NCI-H2107 treated with DMSO at 0.1 percent for 48 hours (cell line): ENCODE measurements at regions not wholly inside any gene's neighbourhood (a gene's known extent, or its start where the extent isn't known, plus 50 kb on each side); places are given as distances from the start of the nearest gene placed in this dataset.

ENCODE experiments used
- DNase-seq: peaks from one replicate; lab custom pipeline; 2025; ENCODE audit not compliant: unreplicated experiment; lab: John Stamatoyannopoulos, UW

DNA sequence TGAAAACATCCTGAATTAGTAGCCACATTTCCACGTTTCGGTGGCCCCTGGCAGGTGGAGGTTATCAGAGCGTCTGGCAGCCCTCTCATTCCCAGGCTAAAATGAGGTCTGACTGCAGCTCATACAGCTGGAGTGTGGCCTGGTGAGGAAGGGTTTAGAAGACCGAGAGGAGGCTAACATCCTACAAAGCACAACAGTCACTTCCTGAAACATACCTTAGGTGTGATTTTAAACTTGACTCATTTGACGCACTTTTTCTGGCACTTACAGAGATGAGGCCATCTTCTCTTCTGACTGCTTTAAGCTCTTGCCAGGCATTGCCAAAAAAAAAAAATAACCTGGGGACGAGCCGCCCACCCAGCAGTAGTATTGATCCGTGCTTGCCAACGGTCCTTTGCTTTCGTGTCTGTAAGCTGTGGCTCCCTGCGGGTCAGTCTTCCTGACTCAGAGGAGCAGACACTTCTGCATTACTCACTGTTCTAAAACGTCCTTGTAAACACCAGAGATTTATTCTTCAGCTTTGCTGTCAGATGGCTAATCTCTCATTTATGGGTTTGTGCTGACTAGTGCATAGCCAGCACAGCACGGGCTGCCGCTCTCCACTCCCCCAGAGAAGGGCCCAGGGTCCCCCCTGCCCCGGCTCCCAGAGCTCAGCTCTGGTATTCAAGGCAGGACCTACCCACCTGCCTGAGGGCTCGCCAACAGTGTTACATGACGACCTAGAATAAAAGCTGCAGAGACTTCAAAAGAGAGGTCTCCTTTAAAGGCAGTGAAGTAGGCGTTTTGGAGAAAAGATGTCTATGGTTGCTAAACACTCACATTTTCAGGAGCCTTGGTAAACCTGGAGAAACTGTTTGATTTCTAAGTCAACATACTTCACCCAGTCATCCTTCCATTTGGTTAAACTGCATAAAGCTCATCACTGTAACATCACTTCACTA is 78.5 kb upstream of the FRMD1 start:
- DNase-seq = peak; percentile 60

DNA sequence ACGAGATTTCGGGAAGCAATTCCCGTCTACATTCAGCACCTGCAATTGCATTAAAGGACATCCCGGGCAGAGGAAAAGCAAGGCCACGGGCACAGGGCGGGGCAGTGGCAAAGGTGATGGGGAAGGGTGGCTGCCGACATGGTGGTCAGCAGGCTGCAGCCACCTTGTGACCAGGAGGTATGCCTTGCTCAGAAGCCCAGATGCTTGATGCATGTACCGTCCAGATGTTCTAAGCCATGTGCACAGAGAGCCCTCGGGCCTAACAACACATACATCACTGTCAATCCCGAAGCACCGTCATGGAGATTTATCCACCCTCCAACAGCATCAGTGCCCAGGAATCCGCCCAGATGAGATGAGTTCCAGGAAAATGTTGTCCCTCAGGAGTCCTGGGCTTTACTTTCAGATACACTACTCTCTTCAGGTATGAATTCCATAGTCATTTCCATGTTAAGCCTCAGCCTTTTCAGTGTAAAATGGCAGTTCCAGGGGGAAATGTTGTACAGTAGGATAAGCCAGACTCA is 77.8 kb upstream of the FRMD1 start:
- no peak for DNase-seq

DNA sequence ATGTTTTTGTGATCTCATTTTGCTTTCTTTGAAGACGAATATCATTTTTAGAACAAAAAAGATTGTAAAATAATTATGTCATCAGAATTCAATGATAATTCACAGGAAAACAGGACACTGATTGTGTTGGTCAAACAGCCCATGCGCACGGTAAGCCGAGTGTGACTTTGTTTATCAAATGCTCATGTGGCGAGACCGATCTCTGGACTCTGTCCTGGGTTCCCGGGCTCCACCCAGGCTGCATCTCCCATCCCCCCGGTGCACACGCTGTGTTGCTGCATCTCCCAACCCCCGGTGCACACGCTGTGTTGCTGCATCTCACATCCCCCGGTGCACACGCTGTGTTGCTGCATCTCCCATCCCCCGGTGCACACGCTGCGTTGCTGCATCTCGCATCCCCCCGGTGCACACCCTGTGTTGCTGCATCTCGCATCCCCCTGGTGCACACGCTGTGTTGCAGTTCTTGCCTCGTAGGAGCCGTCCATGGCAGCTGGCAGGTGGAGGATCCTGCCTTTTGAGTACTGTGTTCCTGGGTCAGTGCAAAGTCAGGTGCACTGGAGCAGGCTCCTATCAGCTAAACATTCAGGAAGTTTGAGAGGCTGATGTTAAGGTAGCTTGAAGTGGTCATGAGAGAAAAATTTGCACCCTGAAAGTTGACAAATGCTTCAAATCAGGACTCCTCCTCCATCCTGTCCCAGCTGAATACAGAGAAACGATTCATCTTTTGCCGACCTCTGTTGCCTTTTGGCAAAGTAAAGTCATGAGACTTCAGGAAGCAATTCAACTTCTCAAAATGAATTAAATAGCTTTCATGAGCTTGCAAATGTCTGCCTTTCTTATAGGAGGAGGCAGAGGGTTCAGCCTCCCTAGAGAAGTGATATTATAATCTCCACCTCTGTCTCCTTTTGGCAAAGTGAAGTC is 77.1 kb upstream of the FRMD1 start:
- DNase-seq = no peak

DNA sequence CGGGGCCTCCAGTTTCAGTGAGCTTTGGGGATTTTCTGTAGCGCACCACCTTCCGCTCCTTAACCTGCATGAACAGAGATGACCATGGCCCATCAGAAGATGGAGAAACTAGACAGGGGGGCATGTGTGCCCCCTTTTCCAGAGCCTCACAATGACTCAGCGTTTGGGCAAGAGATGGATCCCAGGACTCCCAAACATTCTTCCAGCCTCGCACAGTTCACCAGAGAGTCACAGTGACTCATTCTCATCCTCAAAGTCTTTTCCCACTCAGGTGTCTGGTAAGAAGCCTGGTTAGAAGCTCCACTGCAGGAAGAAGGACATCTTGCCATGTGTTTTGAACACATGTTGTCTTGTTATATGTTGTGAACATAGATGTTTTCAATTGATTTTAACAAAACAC is 76.2 kb upstream of the FRMD1 start:
- DNase-seq = no peak

DNA sequence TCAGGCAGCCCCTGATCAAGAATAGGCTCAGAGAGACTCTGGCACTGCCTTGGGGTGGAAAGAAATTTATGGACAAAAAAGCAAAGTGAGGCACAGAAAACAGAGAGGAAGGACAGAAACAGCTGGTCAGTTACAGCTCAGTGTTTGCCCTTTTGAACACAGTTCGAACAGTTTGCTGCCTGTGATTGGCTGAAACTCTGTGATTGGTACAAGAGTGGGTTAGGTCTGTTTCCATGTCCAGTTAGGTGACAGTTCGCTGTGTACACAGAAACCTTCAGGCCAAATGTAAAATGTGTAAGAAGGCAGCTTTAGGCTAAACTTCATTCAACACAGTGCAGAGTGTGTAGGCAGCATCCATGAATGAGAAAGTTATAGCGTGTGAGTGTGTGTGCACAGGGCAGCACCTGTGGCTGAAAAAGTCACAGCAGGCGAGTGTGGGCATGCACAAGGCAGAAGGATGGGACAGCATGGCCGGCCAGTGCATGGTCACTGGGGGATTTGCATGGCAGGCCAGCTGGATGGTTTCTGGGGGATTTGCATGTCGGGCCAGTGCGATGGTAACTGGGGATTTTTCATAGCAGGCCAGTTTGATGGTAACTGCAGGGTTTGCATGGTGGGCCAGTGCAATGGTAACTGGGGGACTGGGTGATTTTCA is 75.4 kb upstream of the FRMD1 start:
- DNase-seq = no peak

DNA sequence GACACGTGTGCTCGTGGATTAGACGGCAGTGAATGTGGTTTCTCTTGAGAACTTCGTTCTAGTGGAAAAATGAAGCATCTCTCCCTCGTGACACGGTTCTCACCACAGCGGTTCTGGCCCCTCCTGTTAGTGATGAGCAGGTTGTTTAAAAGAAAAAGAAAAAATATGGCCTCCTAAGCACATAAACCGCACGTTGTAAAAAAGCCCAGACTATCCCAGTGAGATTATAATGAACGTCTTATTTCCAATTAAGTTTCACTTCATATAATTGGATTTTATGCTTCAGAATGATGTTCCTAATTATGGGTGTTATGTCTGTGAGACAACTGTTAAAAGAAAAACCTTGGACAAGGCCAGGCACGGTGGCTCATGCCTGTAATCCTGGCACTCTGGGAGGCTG is 74.5 kb upstream of the FRMD1 start:
- no peak for DNase-seq

DNA sequence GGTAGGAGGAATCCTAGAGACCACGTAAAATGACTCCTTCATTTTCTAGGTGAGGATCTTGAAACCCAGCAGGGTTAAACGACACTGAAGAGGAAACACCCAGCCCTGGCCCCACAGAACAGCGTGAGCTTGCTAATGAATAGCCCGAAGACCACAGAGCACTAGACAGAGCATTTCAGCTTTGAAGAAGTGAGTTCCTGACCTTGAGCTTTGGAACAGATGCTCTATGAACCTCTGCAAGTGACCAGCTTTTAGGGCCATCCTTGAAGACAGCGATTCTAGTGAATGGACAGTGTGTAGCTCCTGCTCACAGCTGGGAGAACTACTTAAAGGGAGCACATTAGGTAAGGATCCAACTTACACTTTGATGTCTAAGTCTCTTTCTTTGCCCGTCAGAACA is 74.0 kb upstream of the FRMD1 start:
- DNase-seq = no peak

DNA sequence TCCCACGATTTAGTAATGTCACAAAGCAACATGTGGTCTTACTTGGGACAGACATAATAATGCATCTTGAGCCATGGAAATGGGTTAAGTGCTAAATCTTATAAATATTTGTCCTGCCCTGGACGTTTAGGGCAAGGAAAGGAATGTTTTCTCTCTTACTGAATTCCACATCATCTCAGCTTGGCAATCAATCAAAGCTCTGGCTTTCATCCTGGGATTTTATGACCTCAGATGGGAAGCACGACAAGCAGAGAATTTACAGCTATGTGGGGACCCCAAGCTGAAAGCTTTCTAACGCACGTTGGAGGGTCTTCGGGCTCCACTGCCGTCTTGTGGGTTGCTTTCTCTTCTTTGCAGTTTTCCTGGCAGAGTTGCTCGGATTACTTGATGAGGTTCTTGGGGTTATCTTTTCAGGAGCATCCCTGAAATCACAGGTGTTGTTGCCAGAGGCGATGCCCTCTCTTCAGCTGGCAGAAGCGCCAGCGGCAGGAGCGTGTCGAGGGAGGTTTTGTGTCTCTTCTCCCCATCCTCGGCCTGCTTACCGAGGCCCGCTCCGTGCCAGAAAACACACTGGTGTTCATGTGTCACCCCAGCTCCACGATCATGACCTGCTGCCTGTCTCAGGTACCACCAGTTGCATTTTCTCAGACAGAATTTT is 73.4 kb upstream of the FRMD1 start:
- DNase-seq = no peak

DNA sequence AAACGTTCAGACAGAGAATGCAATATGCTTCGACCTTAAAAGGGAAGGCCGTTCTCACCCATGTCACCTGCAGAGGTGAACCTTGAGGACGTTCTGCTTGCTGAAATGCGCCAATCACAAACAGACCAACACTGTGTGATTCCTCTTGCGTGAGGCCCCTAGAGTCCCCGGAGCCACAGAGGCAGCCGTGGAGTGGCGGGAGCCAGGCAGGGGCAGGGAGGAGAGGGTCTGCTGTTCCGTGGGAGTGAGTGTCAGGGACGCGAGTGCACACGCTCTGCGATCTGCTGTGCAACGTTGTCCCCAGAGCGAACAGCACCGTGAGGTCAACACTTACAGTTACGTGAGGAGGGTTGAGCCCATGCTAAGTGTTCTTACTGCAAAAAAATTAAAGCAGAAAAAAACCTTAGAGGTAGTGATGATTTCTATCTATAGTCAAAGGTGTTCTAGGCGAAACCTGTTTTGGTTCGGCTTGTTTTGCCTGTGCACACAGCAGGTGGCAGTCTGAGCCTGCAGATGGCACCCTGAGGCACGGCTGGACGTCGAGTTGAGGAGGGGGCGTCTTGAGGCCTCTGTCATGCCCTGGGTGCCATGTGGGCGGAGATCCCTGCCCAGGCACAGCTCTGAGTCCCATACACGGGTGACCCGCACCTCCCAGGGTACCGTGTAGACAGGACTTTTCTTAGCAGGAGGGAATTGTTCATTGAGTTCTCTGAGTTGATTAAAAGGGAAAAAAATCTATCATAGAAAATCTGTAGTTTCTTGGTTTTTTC is 71.7 kb upstream of the FRMD1 start:
- no peak for DNase-seq

DNA sequence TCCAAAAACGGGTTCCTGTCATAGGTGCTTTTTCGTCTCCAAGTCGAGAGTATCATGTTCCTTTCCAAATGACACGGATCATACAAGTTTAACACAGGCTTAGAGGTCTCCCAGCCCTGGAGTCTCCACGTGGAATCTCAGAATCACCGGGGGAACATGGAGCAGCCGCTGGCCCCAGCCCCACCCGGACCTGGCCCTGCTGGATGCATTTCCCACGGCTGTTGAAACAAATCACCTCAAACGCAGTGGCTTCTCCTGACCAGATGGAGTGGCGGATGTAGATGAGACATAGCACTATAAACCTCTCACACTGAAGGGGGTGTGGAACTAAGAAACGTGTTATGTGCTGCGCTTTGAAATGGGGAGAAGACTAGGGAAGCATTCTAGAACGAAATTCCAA is 70.0 kb upstream of the FRMD1 start:
- no peak for DNase-seq

DNA sequence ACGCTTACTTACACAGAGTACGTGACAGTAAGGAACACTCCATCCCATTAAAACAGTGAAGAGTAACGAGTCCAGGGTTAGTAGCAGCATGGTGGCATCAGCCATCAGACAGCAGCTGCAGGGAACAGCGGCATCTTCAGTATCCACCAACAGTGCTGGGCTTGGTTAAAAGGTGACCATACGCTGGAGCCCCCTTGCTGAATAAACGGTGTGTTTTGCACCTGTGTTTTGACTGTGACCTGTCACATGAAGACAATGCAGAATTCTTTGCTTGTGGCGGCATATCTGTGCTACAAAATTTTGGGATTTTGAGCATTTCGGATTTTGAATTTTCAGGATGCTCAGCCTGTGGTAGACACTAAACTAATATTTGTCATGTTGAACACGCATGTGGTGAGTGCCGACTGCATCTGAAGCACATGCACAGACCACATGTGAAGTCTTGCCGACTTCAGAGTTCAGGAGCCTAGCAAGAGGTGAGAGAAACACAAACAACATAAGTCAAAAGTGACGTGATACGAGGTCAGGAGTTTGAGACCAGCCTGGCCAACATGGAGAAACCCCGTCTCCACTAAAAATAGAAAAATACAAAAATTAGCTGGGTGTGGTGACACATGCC is 69.3 kb upstream of the FRMD1 start:
- no peak for DNase-seq

DNA sequence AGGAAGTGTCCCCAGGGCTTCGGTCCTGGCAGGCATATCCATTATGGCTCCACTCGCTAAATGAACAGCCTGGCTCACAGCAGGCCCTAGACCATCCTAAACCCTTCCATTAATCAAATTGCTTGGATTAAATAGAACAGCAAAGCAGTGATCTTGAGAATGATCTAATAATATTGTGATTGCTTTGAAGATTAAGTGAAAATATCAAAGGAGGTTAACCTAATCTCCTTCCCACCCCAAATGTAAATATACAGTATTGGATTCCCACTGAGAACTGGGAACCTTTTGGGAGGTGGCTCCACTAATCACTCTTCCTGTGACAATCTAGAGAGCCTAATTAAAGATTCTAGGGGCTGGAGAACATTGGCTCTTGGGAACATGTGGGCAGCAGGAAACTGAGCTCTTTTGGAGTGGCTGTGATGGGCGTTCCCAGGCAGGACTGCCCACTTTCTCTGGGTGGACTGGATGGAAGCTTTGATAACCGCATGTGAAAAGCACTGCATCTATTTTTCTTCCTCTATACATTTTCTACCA is 68.3 kb upstream of the FRMD1 start:
- DNase-seq = peak; percentile 84

DNA sequence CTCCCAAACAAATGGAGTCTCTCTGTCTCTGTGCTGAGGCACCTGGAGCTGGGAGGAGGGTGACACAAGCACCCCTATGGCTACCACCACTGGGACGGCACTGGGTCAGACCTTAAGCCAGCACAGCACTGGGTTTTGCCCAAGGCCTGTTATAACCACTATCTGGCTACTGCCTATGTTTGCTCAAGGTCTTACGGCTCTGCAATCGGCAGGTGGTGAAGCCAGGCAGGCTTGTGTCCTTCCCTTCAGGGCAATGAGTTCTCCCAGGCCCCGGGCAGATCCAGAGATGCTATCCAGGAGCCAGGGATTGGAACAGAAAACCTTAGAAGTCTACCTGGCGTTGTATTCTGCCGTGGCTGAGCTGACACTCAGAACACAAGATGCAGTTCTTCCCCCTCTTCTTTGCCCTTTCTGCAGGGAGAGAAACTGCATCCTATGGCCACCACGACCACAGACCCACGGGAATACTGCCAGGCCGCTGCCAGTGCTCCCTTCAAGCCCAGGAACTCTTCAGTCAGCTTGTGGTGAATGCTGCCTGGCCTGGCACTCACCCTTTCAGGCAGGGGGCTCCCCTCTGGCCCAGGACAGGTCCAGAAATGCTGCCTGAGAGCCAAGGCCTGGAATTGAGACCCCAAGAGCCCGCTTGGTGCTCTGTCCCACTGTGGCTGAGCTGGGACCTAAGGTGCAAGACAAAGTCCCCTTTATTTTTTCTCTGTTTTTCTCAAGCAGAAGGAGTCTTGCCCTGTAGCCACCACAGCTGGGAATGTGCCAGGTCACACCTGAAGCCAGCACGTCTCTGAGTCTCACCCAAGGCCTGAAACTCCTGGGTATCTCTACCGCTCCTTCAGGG is 67.0 kb upstream of the FRMD1 start:
- DNase-seq = no peak

DNA sequence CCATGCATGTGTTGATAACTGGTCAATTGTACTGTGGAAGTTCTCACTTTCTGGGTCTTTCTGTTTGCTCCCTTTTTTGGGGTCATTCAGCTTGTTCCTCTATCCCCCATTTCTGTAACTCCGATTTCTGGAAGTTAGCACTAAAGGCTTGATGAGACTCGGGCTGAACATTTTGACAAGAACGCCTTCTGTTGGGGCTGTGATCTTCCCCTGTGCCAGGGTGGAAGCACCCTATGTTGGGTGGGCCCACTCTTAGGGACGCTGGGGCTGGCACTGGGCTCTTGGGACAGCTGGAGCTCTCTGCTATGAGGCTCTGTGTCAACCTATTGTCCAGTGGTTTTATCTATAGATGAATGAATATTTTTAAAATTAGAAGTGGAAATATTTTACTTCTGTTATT is 60.1 kb upstream of the FRMD1 start:
- DNase-seq = no peak

DNA sequence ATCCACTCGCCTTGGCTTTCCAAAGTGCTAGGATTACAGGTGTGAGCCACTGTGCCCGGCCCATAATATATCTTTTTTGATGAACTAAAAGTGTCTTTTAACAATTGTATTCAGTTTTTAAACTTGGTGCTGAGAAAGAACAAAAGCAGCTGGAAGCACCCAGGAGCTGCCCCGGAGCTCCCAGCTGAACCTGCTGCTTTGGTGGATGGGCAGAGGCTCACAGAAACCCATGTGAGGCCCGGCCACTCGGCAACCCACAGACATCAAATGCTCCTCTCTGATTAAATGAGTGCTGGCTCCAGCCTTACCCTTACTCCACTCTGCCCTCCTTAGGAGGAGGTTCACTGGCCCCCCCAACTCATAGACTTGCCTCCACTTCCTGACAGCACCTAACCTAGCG is 59.4 kb upstream of the FRMD1 start:
- DNase-seq = no peak

DNA sequence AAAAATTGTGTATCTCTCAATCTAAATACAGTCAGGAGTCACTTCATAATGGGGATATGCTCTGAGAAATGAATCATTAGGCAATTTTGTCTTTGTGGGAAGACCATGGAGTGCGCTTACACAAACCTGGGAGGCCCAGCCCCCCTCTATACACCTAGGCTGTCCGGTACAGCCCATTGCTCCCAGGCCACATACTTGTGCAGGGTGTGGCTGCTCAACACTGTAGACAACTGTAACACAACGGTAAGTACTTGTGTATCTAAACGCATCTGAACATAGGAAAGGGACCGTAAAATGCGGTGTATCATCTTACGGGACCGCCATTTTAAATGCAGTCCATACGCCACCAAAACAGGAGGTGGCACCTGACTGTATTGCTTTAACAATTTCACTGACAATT is 58.0 kb upstream of the FRMD1 start:
- no peak for DNase-seq

DNA sequence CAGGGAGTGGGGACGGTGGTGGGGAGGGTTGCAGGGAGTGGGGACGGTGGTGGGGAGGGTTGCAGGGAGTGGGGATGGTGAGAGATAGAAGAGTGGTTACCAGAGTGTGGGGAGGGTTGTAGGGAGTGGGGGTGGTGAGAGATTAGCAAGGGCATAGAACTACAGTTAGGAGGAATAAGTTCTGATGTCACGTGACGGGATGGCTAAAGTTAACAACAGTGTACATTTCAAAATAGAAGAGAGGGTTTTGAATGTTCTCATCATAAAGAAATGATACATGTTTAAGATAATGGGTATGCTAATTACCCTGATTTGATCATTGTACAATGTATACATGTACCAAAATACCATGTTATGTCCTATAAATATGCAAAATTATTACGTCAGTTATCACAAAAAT is 57.6 kb upstream of the FRMD1 start:
- DNase-seq = no peak

DNA sequence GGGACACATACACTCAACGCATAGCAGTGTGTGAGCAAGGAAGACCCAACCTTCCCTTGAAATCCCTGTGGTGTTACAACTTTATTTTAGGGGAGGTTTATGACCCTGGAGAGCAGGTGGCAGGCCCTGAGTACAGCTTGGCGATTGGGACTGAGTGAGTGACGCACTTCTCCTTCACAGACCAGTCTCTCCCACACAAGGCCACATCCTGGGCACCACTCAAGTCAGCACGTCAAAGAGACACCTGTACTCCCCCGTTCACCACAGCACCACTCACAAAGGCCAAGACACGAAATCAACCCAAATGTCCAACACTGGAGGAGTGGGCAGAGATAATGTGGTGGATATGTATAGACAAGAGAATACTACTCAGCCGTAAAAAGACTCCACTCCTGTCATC is 57.0 kb upstream of the FRMD1 start:
- no peak for DNase-seq
